T-helper 2 cell (primary cell): ENCODE measurements at regions not wholly inside any gene's neighbourhood (a gene's known extent, or its start where the extent isn't known, plus 50 kb on each side); places are given as distances from the start of the nearest gene placed in this dataset.

Source experiments
- DNase-seq, 5 experiments: peaks; one replicate each; pipeline versions ENCODE4 v3.0.0 to v3.0.0-alpha.2; 2012 to 2022

- no peak for DNase-seq
Observed at GRCh38 chr2:158049129-158049855, 52.4 kb upstream of the UPP2 start.

GRCh38 chr2:158048327-158048726 lies 53.3 kb upstream of the UPP2 start:
- DNase-seq, result no peak

- DNase-seq, result no peak
Observed at GRCh38 chr2:158047156-158047611, 54.5 kb upstream of the UPP2 start.

- DNase-seq, result no peak
Observed at GRCh38 chr2:158046121-158046880, 55.4 kb upstream of the UPP2 start.

GRCh38 chr2:158045362-158045761 lies 56.3 kb upstream of the UPP2 start:
- DNase-seq, result no peak

- no peak for DNase-seq
Observed at GRCh38 chr2:158043181-158043948, 58.3 kb upstream of the UPP2 start.

GRCh38 chr2:158042666-158043065 lies 59.0 kb upstream of the UPP2 start:
- DNase-seq, result no peak

- no peak for DNase-seq
Observed at GRCh38 chr2:158042245-158042644, 59.4 kb upstream of the UPP2 start.

- no peak for DNase-seq
Observed at GRCh38 chr2:158041400-158041799, 60.3 kb upstream of the UPP2 start.

- DNase-seq, result no peak
Observed at GRCh38 chr2:158038901-158039300, 62.8 kb upstream of the UPP2 start.

GRCh38 chr2:158034198-158034866 lies 67.3 kb upstream of the UPP2 start:
- peak in 1 of 5 experiments; percentile 32 for DNase-seq

- no peak for DNase-seq
Observed at GRCh38 chr2:158031371-158031770, 70.3 kb upstream of the UPP2 start.

- no peak for DNase-seq
Observed at GRCh38 chr2:158025255-158025996, 76.2 kb upstream of the UPP2 start.

GRCh38 chr2:158024288-158024898 lies 77.3 kb upstream of the UPP2 start:
- peak in 4 of 5 experiments; percentile 11 to 49 (median 27) for DNase-seq

GRCh38 chr2:158022888-158023287 lies 78.8 kb upstream of the UPP2 start:
- DNase-seq, result peak in 1 of 5 experiments; percentile 12

- DNase-seq, result no peak
Observed at GRCh38 chr2:158021226-158021625, 80.5 kb upstream of the UPP2 start.

- peak in 1 of 5 experiments; percentile 67 for DNase-seq
Observed at GRCh38 chr2:158015428-158016076, 86.1 kb upstream of the UPP2 start.

- no peak for DNase-seq
Observed at GRCh38 chr2:158013891-158014290, 87.8 kb upstream of the UPP2 start.

GRCh38 chr2:158011055-158011771 lies 90.5 kb upstream of the UPP2 start:
- no peak for DNase-seq

- DNase-seq, result no peak
Observed at GRCh38 chr2:158009399-158009798, 92.3 kb upstream of the UPP2 start.
